ENCODE measurements at regions not wholly inside any gene's neighbourhood (a gene's known extent, or its start where the extent isn't known, plus 50 kb on each side); places are given as distances from the start of the nearest gene placed in this dataset.
A peak's percentile ranks its signal among the peaks of the same experiment; 100 is the strongest.

DNA sequence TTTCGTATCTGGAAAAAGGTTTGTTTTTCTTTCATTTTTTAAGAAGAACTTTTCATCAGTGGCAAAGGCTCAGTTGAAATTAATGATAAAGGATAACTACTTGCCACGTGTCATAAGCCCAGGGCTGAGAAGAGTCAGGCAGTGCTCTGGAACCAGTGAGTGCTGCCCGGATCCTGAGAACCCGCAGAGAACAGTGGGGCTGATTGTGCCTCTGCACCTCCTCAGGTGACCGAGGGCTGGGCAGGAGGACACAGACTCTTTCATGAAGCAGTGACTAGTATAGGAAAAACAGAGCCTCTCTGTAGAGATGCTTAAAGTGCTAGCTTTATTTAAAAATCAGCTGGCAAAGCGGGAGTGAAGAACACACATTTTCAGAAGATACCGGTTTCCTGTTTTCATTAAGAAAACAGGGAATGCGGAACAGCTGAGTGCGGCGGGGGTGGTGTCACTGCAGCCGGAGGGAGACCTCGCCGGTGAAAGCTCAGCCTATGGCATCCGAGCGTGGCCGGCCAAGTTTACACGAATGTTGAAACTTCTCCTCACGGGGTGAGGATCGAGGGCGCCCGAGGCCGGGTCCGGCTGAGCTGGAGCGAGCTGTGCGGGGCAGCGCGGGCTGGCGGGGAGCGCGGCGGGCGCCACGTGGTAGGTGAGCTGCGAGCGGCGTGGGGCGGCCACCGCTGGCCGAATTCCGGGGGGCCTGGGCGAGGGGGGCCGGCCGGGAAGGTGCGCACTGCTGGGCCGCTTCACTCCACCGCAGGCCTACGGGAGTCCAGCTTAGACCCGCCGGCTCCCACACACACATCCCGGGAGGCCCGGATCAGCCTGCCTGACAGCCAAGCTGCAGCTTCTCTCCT, 134.7 kb upstream of the DMRT1 start (continued):
- TF ChIP-seq HNRNPK (IDR thresholded peaks at IDR 0.05; ENCODE audit: low read depth, low read length, poor library complexity, severe bottlenecking) (peak; percentile 18), NFKBIZ (CRISPR knock-in tag; IDR thresholded peaks at IDR 0.05) (no peak), ZIK1 (CRISPR knock-in tag; IDR thresholded peaks at IDR 0.05; ENCODE audit: borderline replicate concordance, low read depth) (no peak), RORA (CRISPR knock-in tag; IDR thresholded peaks at IDR 0.05) (no peak), ZNF256 (CRISPR knock-in tag; conservative IDR thresholded peaks at IDR 0.05) (no peak), TBL1XR1 (IDR thresholded peaks at IDR 0.05; ENCODE audit: borderline replicate concordance, low read length, partially characterized antibody) (no peak), CBX5 (CRISPR knock-in tag; IDR thresholded peaks at IDR 0.05; ENCODE audit: borderline replicate concordance) (no peak), TOE1 (CRISPR knock-in tag; IDR thresholded peaks at IDR 0.05) (no peak), STAG1 (CRISPR knock-in tag; IDR thresholded peaks at IDR 0.05) (no peak), HNRNPLL (IDR thresholded peaks at IDR 0.05; ENCODE audit: low read depth, low read length, poor library complexity, severe bottlenecking) (peak; percentile 22), SCMH1 (CRISPR knock-in tag; IDR thresholded peaks at IDR 0.05; ENCODE audit: borderline replicate concordance) (no peak), MTA1 (CRISPR knock-in tag; IDR thresholded peaks at IDR 0.05; ENCODE audit: borderline replicate concordance) (no peak), ELF1 (CRISPR knock-in tag; IDR thresholded peaks at IDR 0.05) (peak; percentile 67; the same call in 1 of the 2 replicates), ZNF230 (CRISPR knock-in tag; IDR thresholded peaks at IDR 0.05) (no peak), ZNF160 (CRISPR knock-in tag; IDR thresholded peaks at IDR 0.05) (no peak), MZF1 (CRISPR knock-in tag; IDR thresholded peaks at IDR 0.05; ENCODE audit: borderline replicate concordance) (no peak), ZNF678 (CRISPR knock-in tag; IDR thresholded peaks at IDR 0.05) (no peak; the same call in 1 of the 2 replicates), SRSF9 (IDR thresholded peaks at IDR 0.05; ENCODE audit: borderline replicate concordance, insufficient read depth, low read depth, low read length, poor library complexity, severe bottlenecking) (no peak), KAT7 (CRISPR knock-in tag; IDR thresholded peaks at IDR 0.05; ENCODE audit: borderline replicate concordance) (no peak)
- TF ChIP-seq, protein P1, sequence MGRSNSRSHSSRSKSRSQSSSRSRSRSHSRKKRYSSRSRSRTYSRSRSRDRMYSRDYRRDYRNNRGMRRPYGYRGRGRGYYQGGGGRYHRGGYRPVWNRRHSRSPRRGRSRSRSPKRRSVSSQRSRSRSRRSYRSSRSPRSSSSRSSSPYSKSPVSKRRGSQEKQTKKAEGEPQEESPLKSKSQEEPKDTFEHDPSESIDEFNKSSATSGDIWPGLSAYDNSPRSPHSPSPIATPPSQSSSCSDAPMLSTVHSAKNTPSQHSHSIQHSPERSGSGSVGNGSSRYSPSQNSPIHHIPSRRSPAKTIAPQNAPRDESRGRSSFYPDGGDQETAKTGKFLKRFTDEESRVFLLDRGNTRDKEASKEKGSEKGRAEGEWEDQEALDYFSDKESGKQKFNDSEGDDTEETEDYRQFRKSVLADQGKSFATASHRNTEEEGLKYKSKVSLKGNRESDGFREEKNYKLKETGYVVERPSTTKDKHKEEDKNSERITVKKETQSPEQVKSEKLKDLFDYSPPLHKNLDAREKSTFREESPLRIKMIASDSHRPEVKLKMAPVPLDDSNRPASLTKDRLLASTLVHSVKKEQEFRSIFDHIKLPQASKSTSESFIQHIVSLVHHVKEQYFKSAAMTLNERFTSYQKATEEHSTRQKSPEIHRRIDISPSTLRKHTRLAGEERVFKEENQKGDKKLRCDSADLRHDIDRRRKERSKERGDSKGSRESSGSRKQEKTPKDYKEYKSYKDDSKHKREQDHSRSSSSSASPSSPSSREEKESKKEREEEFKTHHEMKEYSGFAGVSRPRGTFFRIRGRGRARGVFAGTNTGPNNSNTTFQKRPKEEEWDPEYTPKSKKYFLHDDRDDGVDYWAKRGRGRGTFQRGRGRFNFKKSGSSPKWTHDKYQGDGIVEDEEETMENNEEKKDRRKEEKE (IDR thresholded peaks at IDR 0.05) = no peak
- TF ChIP-seq, protein P2, sequence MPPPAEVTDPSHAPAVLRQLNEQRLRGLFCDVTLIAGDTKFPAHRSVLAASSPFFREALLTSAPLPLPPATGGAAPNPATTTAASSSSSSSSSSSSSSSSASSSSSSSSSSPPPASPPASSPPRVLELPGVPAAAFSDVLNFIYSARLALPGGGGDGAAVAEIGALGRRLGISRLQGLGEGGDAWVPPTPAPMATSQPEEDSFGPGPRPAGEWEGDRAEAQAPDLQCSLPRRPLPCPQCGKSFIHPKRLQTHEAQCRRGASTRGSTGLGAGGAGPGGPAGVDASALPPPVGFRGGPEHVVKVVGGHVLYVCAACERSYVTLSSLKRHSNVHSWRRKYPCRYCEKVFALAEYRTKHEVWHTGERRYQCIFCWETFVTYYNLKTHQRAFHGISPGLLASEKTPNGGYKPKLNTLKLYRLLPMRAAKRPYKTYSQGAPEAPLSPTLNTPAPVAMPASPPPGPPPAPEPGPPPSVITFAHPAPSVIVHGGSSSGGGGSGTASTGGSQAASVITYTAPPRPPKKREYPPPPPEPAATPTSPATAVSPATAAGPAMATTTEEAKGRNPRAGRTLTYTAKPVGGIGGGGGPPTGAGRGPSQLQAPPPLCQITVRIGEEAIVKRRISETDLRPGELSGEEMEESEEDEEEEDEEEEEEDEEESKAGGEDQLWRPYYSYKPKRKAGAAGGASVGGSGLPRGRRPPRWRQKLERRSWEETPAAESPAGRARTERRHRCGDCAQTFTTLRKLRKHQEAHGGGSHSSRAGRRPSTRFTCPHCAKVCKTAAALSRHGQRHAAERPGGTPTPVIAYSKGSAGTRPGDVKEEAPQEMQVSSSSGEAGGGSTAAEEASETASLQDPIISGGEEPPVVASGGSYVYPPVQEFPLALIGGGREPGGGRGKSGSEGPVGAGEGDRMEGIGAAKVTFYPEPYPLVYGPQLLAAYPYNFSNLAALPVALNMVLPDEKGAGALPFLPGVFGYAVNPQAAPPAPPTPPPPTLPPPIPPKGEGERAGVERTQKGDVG (CRISPR knock-in tag; IDR thresholded peaks at IDR 0.05; ENCODE audit: borderline replicate concordance) = no peak
- TF ChIP-seq, protein P3, sequence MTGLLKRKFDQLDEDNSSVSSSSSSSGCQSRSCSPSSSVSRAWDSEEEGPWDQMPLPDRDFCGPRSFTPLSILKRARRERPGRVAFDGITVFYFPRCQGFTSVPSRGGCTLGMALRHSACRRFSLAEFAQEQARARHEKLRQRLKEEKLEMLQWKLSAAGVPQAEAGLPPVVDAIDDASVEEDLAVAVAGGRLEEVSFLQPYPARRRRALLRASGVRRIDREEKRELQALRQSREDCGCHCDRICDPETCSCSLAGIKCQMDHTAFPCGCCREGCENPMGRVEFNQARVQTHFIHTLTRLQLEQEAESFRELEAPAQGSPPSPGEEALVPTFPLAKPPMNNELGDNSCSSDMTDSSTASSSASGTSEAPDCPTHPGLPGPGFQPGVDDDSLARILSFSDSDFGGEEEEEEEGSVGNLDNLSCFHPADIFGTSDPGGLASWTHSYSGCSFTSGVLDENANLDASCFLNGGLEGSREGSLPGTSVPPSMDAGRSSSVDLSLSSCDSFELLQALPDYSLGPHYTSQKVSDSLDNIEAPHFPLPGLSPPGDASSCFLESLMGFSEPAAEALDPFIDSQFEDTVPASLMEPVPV (CRISPR knock-in tag; IDR thresholded peaks at IDR 0.05) = no peak

Measured in HepG2 (cell line).